ENCODE measurements at regions not wholly inside any gene's neighbourhood (a gene's known extent, or its start where the extent isn't known, plus 50 kb on each side); places are given as distances from the start of the nearest gene placed in this dataset.

DNA sequence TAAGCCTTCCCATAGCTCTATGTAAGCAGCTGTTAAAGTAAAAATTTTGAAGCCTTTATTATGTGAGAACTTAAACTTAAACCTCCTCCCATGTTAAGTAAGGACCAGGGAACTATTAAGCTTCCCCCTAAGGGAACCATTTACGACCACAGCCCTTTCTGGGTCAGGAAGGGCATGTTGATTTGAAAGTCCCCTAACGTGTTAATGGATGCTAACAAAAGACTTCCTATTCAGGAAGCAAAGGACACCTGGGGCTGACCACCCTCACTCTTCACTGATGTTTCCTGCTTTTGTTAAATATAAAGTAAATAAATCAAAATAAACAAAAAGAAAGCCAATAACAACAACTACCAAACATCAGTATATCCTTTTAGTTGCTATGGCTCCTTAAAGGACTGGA is 170.6 kb upstream of the RFX3 start:
- TF ChIP-seq TAF1 (IDR thresholded peaks at IDR 0.05; ENCODE audit: borderline replicate concordance, low read depth, low read length) (no peak), POLR2A (IDR thresholded peaks at IDR 0.05; ENCODE audit: low read depth, low read length) (no peak)
